CD4-positive, alpha-beta T cell treated with Interleukin-4 for 4 hours (primary cell): ENCODE measurements at regions not wholly inside any gene's neighbourhood (a gene's known extent, or its start where the extent isn't known, plus 50 kb on each side); places are given as distances from the start of the nearest gene placed in this dataset.

Experiments
- DNase-seq: peaks from one replicate; pipeline ENCODE4 v3.0.0-alpha.2; 2020

DNA sequence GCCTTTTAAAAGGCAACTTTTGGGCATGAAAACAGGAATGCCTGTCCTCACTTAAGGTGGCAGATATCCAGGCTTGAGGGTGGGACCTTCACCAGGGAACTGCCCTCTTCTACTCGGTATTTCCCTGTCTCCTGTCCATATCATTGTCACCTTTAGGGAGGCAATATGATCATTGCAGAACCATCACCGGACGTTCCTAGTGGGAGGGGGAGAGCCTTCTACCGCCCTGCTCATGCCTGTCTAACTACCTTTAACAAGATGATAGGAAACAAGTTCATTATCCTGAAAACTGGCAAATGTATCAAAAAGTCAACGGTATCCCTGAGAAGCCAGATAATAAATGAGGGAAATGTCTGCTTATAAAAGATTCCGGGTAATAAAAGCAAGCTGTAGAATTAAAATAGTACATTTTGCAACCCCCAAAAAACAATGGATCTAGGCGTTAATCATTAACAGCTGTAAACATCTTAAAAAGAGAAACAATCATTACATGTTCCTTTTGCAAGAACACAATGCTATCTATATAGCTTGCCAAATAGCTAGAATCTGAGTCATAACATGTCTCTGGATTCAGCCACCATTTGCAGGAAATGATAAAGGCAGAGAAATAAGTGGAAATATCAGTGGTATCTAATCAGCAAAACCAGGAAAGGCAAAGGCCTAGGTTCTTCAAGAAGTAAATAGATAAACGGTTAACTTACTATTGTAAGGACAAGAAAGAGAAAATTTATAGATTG, 852.9 kb upstream of the ADGRL4 start:
- no peak for DNase-seq

DNA sequence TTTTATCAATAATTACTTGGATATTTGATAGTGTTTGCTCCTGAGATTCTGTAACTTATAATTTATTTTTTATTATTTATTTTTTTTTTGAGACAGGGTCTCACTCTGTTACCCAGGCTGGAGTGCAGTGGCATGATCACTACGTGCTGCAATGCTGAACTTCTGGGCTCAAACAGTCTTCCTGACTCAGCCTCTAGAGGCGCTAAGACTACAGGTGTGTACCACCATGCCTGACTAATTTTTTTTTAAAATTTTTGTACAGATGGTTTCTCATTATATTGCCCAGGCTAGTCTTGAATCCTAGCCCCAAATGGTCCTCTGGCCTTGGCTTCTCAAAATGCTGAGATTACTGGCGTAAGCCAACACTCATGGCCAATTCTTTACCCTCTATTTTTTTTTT, 845.5 kb upstream of the ADGRL4 start:
- DNase-seq, result no peak

DNA sequence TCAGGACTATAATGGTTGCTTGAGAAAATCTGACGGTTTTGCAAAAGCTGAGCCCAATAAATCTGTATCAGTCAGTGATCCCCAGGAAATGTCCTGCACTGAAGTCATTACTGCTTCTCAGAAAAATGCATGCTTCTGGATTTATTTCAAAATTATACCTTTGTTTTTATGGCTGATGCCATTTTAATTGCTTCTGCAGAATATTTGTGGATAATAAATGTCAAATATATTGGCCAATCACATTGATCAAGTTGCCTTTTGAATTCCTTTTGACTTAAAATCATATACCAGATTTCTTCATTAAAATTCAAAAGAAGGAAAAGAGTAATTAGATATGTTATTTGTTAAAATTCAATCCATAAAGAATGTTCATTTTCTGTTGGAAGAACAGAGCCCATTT, 842.9 kb upstream of the ADGRL4 start:
- no peak for DNase-seq

DNA sequence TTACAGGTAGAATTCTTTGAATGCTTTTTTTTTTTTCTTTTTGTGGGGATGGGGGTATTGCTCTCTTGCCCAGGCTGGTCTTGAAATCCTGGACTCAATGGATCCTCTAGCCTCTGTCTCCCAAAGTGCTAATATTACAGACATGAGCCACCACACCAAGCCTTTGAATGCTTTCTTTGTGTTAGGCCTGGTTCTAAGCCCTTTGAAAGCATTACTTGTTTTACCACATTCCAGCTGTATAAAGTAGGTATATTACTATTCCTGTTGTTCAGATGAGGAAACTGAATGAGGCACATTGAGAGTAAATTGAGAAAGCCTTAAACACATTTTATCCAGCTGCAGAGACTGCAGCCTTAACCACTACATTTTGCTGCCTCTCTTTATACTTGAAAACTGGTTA, 841.8 kb upstream of the ADGRL4 start:
- DNase-seq, result no peak

DNA sequence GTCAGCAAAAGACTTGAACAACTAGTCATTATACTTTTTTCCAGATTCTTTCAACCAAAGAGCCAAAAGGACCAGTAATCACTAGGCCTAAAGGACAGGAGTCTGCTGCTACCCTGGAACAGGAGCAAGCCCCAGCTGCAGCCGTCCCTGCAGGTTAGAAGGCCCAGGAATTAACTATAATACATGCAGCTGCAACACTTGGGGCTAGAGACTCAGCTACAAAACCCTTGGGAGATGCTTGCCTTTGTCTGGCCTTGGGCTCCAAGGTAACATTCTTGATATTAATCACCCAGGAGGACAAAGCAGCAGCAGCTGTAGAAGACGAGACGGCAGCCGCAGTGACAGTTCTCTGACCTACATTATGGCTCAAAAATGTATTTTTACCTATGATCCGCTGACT, 841.2 kb upstream of the ADGRL4 start:
- no peak for DNase-seq

GRCh38 chr1:79845936-79846335, 839.4 kb upstream of the ADGRL4 start:
- no peak for DNase-seq

- no peak for DNase-seq
Measured at GRCh38 chr1:79842811-79843210, 836.3 kb upstream of the ADGRL4 start.

GRCh38 chr1:79839882-79840281, 833.4 kb upstream of the ADGRL4 start:
- DNase-seq, result no peak

DNA sequence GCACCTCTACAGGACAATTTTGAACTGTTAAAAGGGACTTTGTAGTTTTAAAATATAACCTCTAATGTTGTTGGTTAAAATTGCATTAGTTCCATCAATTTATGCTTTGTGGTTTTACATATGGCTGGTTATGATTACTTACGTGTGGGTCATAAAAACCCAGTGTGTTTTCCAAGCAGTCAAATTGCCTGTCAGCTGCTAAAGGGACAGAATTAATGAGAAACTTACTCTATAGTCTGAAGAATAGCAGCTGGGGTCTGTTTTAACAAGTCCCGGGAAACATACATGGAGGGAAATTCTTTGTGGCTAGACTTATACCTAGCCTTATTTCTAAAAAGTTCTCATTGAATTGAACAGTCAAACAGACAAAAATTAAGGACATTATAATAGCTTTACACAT, 820.9 kb upstream of the ADGRL4 start:
- no peak for DNase-seq

GRCh38 chr1:79825551-79825950, 819.0 kb upstream of the ADGRL4 start:
- no peak for DNase-seq

- no peak for DNase-seq
Measured at GRCh38 chr1:79822053-79822452, 815.5 kb upstream of the ADGRL4 start.

GRCh38 chr1:79819140-79819539, 812.6 kb upstream of the ADGRL4 start:
- DNase-seq, result no peak

DNA sequence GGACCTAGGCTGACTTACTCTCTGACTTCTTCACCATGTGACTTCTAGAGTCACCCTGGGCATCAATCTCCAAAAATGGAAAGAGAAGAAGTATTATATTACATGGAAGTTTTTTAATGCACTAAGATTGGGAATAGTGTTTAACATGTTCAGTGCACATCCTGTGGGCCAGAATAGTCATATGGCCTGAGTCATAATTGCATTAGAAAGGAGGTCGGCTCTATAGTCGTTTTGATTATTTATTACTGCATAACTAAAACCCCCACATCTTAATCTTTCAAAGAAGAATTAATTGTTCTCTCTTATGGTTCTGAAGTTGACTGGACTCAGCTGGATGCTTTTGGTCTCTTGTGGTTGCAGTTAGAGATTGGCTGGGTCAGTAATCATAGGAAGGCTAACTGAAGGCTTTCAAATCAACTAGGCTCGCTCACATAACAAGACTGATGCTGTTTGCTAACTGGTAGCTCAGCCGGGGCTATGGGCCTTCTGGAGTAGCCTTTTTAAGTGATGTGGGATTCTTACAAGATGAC, 810.6 kb upstream of the ADGRL4 start:
- no peak for DNase-seq

- no peak for DNase-seq
Measured at GRCh38 chr1:79815115-79815514, 808.6 kb upstream of the ADGRL4 start.

- DNase-seq, result no peak
Measured at GRCh38 chr1:79811173-79811572, 804.6 kb upstream of the ADGRL4 start.

- DNase-seq, result no peak
Measured at GRCh38 chr1:79808816-79809475, 802.4 kb upstream of the ADGRL4 start.

- DNase-seq, result no peak
Measured at GRCh38 chr1:79807816-79808215, 801.3 kb upstream of the ADGRL4 start.

GRCh38 chr1:79797487-79797886, 791.0 kb upstream of the ADGRL4 start:
- DNase-seq, result no peak

DNA sequence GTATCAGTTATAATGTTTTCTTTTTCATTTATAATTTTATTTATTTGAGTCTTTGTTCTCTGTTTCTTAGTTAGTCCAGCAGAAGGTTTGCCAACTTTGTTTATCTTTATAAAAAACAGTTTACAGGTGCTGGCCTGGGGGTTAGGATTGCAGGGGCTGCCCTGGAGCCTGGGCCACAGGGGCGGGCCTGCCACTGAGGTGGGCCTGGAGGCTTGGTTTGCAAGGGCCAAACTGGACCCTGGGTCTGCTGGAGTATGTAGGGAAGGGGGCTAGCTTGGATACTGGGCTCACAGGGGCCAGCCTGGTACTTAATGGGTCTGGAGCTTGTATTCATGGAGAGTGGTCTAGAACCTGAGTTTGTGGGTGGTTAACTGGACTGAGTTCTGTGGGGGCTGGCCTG, 789.9 kb upstream of the ADGRL4 start:
- DNase-seq, result no peak

- no peak for DNase-seq
Measured at GRCh38 chr1:79792219-79792930, 785.8 kb upstream of the ADGRL4 start.

- no peak for DNase-seq
Measured at GRCh38 chr1:79791488-79792218, 785.1 kb upstream of the ADGRL4 start.

- DNase-seq, result no peak
Measured at GRCh38 chr1:79790950-79791349, 784.4 kb upstream of the ADGRL4 start.

DNA sequence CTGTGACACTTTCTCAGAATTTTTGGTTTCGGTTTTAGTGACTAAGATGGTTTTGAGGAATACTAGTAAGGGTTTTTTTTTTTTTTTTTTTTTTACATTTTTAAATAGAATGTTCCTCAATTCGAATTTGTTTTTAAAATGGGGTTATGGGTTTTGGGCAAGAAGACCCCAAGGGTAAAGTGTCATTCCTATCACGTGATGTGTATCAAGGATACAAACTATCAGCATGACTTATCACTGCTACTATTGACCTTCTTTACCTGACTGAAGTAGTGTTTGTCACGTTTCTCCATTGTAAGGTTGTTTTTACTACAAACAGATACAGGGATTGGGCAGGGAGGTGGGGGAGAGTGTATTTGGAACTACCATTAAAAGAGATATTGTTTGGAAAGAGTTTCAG, 781.1 kb upstream of the ADGRL4 start:
- DNase-seq, result no peak
